ENCODE measurements at regions not wholly inside any gene's neighbourhood (a gene's known extent, or its start where the extent isn't known, plus 50 kb on each side); places are given as distances from the start of the nearest gene placed in this dataset.
"Not testable (repeated sequence)": the region's sequence is repeated elsewhere in the genome, so short reads cannot be mapped to it uniquely, and the experiment has no call there.

- H3K27ac Mint-ChIP-seq: no peak overlapping the region
- no peak for ATAC-seq (ENCODE audit: poor library complexity)
- H3K27ac ChIP-seq (ENCODE audit: low read depth in 1 of 2, low read length in 2 of 2): no peak overlapping the region
- no peak for TF ChIP-seq CTCF (IDR thresholded peaks at IDR 0.05)
- H3K9me3 Mint-ChIP-seq: no peaks in the 10 kb centered on the region
- H3K36me3 Mint-ChIP-seq (ENCODE audit: low read depth): no peaks in the 10 kb centered on the region
- H3K27me3 ChIP-seq (ENCODE audit: control insufficient read depth in 1 of 2, insufficient read depth in 2 of 2, low read length in 2 of 2): no peaks in the 10 kb centered on the region
- no peaks in the 10 kb centered on the region for H3K4me1 Mint-ChIP-seq (ENCODE audit: low read depth)
- no peaks in the 10 kb centered on the region for H3K36me3 ChIP-seq (ENCODE audit: insufficient read depth, low read length)
- CTCF ChIA-PET: no interaction called here
- H3K4me1 ChIP-seq (ENCODE audit: insufficient read depth, low read length): no peaks in the 10 kb centered on the region
- no peaks in the 10 kb centered on the region for H3K9me3 ChIP-seq (ENCODE audit: control insufficient read depth in 1 of 2, insufficient read depth in 1 of 2, low read length in 2 of 2)
- no peak overlapping the region for H3K4me3 Mint-ChIP-seq
- no peak overlapping the region for H3K4me3 ChIP-seq (ENCODE audit: low read length)
- DNase-seq: no peak
- POLR2A ChIA-PET: no interaction called here
- no peaks in the 10 kb centered on the region for H3K27me3 Mint-ChIP-seq
- intact Hi-C loops (cut with DNase I, micrococcal nuclease): no loop called here
Measured at GRCh38 chrY:13878506-13878905, 107.8 kb downstream of the VCY start.

GRCh38 chrY:13881096-13881495, 105.2 kb downstream of the VCY start:
- H3K4me3 Mint-ChIP-seq: no peak overlapping the region
- no peaks in the 10 kb centered on the region for H3K4me1 Mint-ChIP-seq (ENCODE audit: low read depth)
- Histone ChIP-seq H3K27ac (ENCODE audit: low read depth in 1 of 2, low read length in 2 of 2) (no peak overlapping the region), H3K27me3 (ENCODE audit: control insufficient read depth in 1 of 2, insufficient read depth in 2 of 2, low read length in 2 of 2) (no peaks in the 10 kb centered on the region), H3K36me3 (ENCODE audit: insufficient read depth, low read length) (no peaks in the 10 kb centered on the region), H3K9me3 (ENCODE audit: control insufficient read depth in 1 of 2, insufficient read depth in 1 of 2, low read length in 2 of 2) (no peaks in the 10 kb centered on the region), H3K4me3 (ENCODE audit: low read length) (no peak overlapping the region), H3K4me1 (ENCODE audit: insufficient read depth, low read length) (no peaks in the 10 kb centered on the region)
- ChIA-PET CTCF (no interaction called here), POLR2A (no interaction called here)
- TF ChIP-seq CTCF (IDR thresholded peaks at IDR 0.05): no peak
- intact Hi-C loops (cut with DNase I, micrococcal nuclease): no loop called here
- no peaks in the 10 kb centered on the region for H3K9me3 Mint-ChIP-seq
- H3K27me3 Mint-ChIP-seq: no peaks in the 10 kb centered on the region
- ATAC-seq (ENCODE audit: poor library complexity) (no peak), DNase-seq (no peak)
- H3K36me3 Mint-ChIP-seq (ENCODE audit: low read depth): no peaks in the 10 kb centered on the region
- H3K27ac Mint-ChIP-seq: no peak overlapping the region

- DNase-seq (no peak), ATAC-seq (ENCODE audit: poor library complexity) (no peak)
- H3K36me3 ChIP-seq (ENCODE audit: insufficient read depth, low read length): no peaks in the 10 kb centered on the region
- ChIA-PET CTCF (no interaction called here), POLR2A (no interaction called here)
- no peaks in the 10 kb centered on the region for H3K4me1 Mint-ChIP-seq (ENCODE audit: low read depth)
- no peak overlapping the region for H3K27ac ChIP-seq (ENCODE audit: low read depth in 1 of 2, low read length in 2 of 2)
- no peaks in the 10 kb centered on the region for H3K27me3 Mint-ChIP-seq
- H3K4me3 Mint-ChIP-seq: no peak overlapping the region
- H3K27ac Mint-ChIP-seq: no peak overlapping the region
- H3K4me3 ChIP-seq (ENCODE audit: low read length): no peak overlapping the region
- H3K9me3 Mint-ChIP-seq: no peaks in the 10 kb centered on the region
- TF ChIP-seq CTCF (IDR thresholded peaks at IDR 0.05): no peak
- intact Hi-C loops (cut with DNase I, micrococcal nuclease): no loop called here
- H3K36me3 Mint-ChIP-seq (ENCODE audit: low read depth): no peaks in the 10 kb centered on the region
- H3K9me3 ChIP-seq (ENCODE audit: control insufficient read depth in 1 of 2, insufficient read depth in 1 of 2, low read length in 2 of 2): no peaks in the 10 kb centered on the region
- no peaks in the 10 kb centered on the region for H3K4me1 ChIP-seq (ENCODE audit: insufficient read depth, low read length)
- H3K27me3 ChIP-seq (ENCODE audit: control insufficient read depth in 1 of 2, insufficient read depth in 2 of 2, low read length in 2 of 2): no peaks in the 10 kb centered on the region
Measured at GRCh38 chrY:13882829-13883228, 103.4 kb downstream of the VCY start.

- H3K4me3 Mint-ChIP-seq; DNase-seq; H3K4me1 ChIP-seq (ENCODE audit: insufficient read depth, low read length); H3K27ac Mint-ChIP-seq; H3K27ac ChIP-seq (ENCODE audit: low read depth in 1 of 2, low read length in 2 of 2); ATAC-seq (ENCODE audit: poor library complexity); H3K9me3 Mint-ChIP-seq; H3K4me3 ChIP-seq (ENCODE audit: low read length); intact Hi-C loops (cut with DNase I, micrococcal nuclease); H3K27me3 Mint-ChIP-seq; H3K9me3 ChIP-seq (ENCODE audit: control insufficient read depth in 1 of 2, insufficient read depth in 1 of 2, low read length in 2 of 2); H3K27me3 ChIP-seq (ENCODE audit: control insufficient read depth in 1 of 2, insufficient read depth in 2 of 2, low read length in 2 of 2); H3K4me1 Mint-ChIP-seq (ENCODE audit: low read depth); POLR2A ChIA-PET; CTCF ChIA-PET; H3K36me3 ChIP-seq (ENCODE audit: insufficient read depth, low read length): not testable (repeated sequence)
- peaks cover 33% of the 10 kb centered on the region for H3K36me3 Mint-ChIP-seq (ENCODE audit: low read depth)
Measured at GRCh38 chrY:13894028-13894427, 92.2 kb downstream of the VCY start.
